Thoracic aorta (tissue), 2 donors: ENCODE measurements at regions not wholly inside any gene's neighbourhood (a gene's known extent, or its start where the extent isn't known, plus 50 kb on each side); places are given as distances from the start of the nearest gene placed in this dataset.

ENCODE experiments used
- ATAC-seq: fragments of 150-250 bp; one replicate; pipeline ENCODE4 v1.8.0; 2017; ENCODE audit warnings: low read depth; ENCODE audit not compliant: insufficient number of reproducible peaks, low FRiP score
- DNase-seq: peaks from one replicate; pipeline ENCODE4 v3.0.0-alpha.2; 2020; ENCODE audit warnings: low spot score
- H3K27ac ChIP-seq, 2 donors: fragments of 200-600 bp; sonication (generic); 1 replicate in 1 of 2; 2 replicates in 1 of 2; pipeline ENCODE4 v1.5.1; 2016; ENCODE audit warnings: mild to moderate bottlenecking in 2 of 2, moderate library complexity in 2 of 2
- H3K27me3 ChIP-seq: fragments of 200-600 bp; sonication (generic); replicated peaks from 2 replicates; pipeline ENCODE4 v1.6.0; 2016; ENCODE audit warnings: mild to moderate bottlenecking; ENCODE audit not compliant: insufficient read depth
- H3K36me3 ChIP-seq: fragments of 200-600 bp; sonication (generic); one replicate; pipeline ENCODE4 v1.5.1; 2016
- H3K4me1 ChIP-seq, 2 donors: fragments of 200-600 bp; sonication (generic); 1 replicate in 1 of 2; 2 replicates in 1 of 2; pipeline versions ENCODE4 v1.5.1 to v1.6.0; 2016; ENCODE audit warnings: low read depth in 2 of 2, mild to moderate bottlenecking in 1 of 2; ENCODE audit not compliant: control insufficient read depth in 1 of 2
- H3K4me3 ChIP-seq: fragments of 200-600 bp; sonication (generic); 2 replicates; pipeline ENCODE4 v1.5.1; 2016; ENCODE audit warnings: mild to moderate bottlenecking
- H3K9me3 ChIP-seq: fragments of 200-600 bp; sonication (generic); 2 replicates; pipeline ENCODE4 v1.5.1; 2016
- CTCF ChIP-seq: fragments of 200-600 bp; sonication (generic); IDR thresholded peaks from one replicate; pipeline ENCODE4 v1.5.1; 2019; ENCODE audit warnings: antibody characterized with exemption

DNA sequence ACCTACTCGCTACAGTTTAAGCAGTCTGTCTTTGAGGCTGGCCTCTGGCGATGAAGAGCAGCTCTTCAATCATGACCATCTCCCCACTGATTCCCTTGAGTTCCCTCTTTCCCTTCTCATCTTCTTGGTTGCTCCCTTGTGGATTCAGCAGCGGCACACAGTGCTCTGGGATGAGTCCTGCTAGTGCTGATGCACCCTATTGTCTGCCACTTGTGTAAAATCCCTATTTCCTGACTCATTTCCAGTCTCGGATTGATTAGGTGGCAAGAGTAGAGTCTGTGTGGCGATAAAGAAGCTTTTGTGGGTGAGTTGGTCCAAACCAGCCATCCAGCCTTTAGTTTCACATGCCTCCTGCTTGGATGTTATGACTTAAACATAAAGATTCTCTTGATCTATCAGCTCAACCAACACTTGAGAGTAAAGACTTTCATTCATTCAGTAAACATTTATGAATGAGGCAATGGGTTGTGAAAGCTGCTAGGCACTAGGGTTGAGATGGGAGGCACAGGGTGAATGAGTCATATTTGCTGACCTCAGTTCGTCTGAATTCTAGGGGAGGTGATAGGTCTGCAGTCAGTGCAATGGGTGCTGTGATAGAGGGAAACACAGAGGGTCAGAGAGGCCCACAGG is 219.4 kb upstream of the RAG2 start:
- Histone ChIP-seq H3K27me3 (no peaks in the 10 kb centered on the region), H3K9me3 (no peaks in the 10 kb centered on the region), H3K4me3 (no peak overlapping the region), H3K4me1 (no peaks in the 10 kb centered on the region), H3K36me3 (no peaks in the 10 kb centered on the region), H3K27ac (no peak overlapping the region)
- DNase-seq (no peak), ATAC-seq (no peak)
- TF ChIP-seq CTCF, result no peak

GRCh38 chr11:36809303-36809702 is 211.3 kb upstream of the RAG2 start:
- DNase-seq (no peak), ATAC-seq (no peak)
- H3K9me3 ChIP-seq, result no peaks in the 10 kb centered on the region
- H3K36me3 ChIP-seq, result no peaks in the 10 kb centered on the region
- no peak overlapping the region for H3K4me3 ChIP-seq
- H3K27ac ChIP-seq, result no peak overlapping the region
- no peaks in the 10 kb centered on the region for H3K4me1 ChIP-seq
- no peak for TF ChIP-seq CTCF
- no peaks in the 10 kb centered on the region for H3K27me3 ChIP-seq

DNA sequence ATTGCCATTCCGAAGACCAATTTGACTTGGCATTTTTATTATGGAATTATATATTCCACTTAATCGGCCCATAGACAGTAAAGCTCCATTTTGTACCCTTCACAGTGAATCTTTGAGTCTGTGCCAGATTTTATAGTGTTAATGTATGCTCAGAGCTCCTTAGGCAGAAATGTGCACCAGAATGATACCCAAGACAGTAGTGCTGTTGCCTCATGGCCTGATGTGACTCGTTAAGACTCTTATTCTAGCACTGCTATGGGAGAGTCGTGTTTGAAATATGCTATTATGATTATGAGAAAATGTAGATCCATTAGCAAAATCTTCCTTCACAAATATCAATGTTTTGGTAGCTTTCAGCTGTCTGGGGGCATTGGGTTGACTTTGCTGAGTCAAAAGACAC is 209.8 kb upstream of the RAG2 start:
- no peak overlapping the region for H3K4me3 ChIP-seq
- H3K9me3 ChIP-seq, result no peaks in the 10 kb centered on the region
- TF ChIP-seq CTCF, result no peak
- no peaks in the 10 kb centered on the region for H3K36me3 ChIP-seq
- DNase-seq (no peak), ATAC-seq (no peak)
- no peaks in the 10 kb centered on the region for H3K4me1 ChIP-seq
- H3K27ac ChIP-seq, result no peak overlapping the region
- H3K27me3 ChIP-seq, result no peaks in the 10 kb centered on the region

DNA sequence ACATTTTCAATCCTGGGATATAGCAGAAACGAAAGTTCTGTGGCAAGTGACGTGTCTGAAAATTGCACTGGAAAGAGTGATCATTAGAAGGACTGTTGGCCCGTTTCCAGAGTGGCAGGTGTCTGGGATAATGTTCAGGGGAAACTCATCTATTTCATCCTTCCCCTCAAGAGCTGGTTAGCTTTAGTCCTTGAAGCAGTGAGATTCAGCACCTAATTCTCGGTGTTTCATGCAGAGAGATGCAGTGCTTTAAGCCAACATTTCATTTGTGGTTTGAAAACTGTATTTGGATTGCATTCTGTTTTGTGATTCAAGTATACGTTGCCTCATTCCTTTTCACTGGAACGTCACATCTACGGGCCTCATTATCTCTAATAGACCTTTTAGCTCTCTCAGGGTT is 205.0 kb upstream of the RAG2 start:
- H3K4me3 ChIP-seq, result no peak overlapping the region

More for the DNA sequence above, 205.0 kb upstream of the RAG2 start:
- DNase-seq (no peak), ATAC-seq (no peak)
- Histone ChIP-seq H3K4me1 (no peaks in the 10 kb centered on the region), H3K27me3 (no peaks in the 10 kb centered on the region), H3K9me3 (no peaks in the 10 kb centered on the region), H3K36me3 (no peaks in the 10 kb centered on the region), H3K27ac (no peak overlapping the region)
- no peak for TF ChIP-seq CTCF
